ENCODE measurements at regions not wholly inside any gene's neighbourhood (a gene's known extent, or its start where the extent isn't known, plus 50 kb on each side); places are given as distances from the start of the nearest gene placed in this dataset.

DNA sequence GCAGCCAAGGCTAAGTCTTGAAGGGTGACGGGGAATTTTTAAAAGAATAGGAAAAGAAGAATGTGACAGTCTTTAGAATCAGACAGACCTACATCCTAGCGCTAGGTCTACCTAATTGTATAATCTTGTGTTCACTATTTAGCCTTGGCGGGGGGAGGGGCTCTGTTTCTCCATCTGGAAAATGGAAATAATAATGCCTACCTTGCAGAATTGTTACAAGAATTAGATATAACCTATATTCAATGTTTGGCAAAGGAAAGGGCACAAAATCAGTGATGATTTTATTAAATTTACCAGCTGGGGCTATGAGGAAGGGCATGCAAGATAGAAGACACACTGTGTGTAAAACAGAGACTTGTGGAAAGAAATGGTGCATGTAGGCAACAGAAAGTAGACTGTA, 154.8 kb downstream of the ZBTB18 start:
- TF ChIP-seq POLR2A (IDR thresholded peaks at IDR 0.05): no peak
- TF ChIP-seq CTCF (IDR thresholded peaks at IDR 0.05): no peak
- 93 to 96% methylated on average over 3 of the region's 3 CpGs for WGBS, 2 donors
- intact Hi-C loops (cut with DNase I; ENCODE audit: low total_unique reads): no loop called here
- DNase-seq (ENCODE audit: low spot score in 2 of 2): no peak
- H3K4me3 ChIP-seq (ENCODE audit: low read depth, poor library complexity, severe bottlenecking): no peak overlapping the region

GRCh38 chr1:244207042-244207934, 156.2 kb downstream of the ZBTB18 start:
- WGBS, 2 donors: 78 to 80% methylated on average over 6 of the region's 6 CpGs
- TF ChIP-seq CTCF (IDR thresholded peaks at IDR 0.05): no peak
- no peak for TF ChIP-seq POLR2A (IDR thresholded peaks at IDR 0.05)
- no peak for DNase-seq (ENCODE audit: low spot score in 2 of 2)
- H3K4me3 ChIP-seq (ENCODE audit: low read depth, poor library complexity, severe bottlenecking): no peak overlapping the region
- intact Hi-C loops (cut with DNase I; ENCODE audit: low total_unique reads): no loop called here

DNA sequence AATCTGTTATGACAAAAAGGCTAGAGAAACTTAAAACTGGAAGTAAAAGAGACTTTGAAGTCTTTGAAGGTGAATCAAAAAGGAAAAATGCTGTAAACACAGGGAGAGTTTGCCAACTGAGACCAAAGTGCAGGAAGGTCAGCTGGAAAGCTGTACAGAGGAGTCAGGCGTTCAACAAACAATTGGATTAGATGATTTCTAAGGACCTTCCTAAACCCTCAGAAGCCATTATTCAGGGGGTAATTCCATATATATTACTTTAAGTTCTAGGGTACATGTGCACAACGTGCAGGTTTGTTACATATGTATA, 156.8 kb downstream of the ZBTB18 start:
- no peak for DNase-seq (ENCODE audit: low spot score in 2 of 2)
- no peak overlapping the region for H3K4me3 ChIP-seq (ENCODE audit: low read depth, poor library complexity, severe bottlenecking)
- intact Hi-C loops (cut with DNase I; ENCODE audit: low total_unique reads): no loop called here
- TF ChIP-seq POLR2A (IDR thresholded peaks at IDR 0.05): no peak
- TF ChIP-seq CTCF (IDR thresholded peaks at IDR 0.05): no peak
- 82 to 88% methylated on average over 2 of the region's 2 CpGs for WGBS, 2 donors

DNA sequence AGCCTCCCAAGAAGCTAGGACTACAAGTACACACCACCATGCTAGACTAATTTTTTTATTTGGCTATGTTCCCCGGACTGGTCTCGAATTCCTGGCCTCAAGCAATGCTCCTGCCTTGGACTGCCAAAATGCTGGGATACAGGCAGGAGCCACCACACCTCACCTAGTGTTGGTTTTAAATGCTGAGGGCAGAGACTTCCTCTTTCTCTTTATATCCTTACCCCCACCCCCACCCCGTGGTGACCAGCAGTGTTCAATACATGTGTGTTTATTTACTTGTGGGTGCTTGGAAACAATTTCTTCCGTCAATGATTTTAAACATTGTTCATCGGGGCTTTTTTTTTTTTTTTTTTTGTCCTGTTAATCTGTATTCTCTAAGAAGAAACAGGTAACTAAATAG, 158.9 kb downstream of the ZBTB18 start:
- no peak for DNase-seq (ENCODE audit: low spot score in 2 of 2)
- intact Hi-C loops (cut with DNase I; ENCODE audit: low total_unique reads): no loop called here
- no peak overlapping the region for H3K4me3 ChIP-seq (ENCODE audit: low read depth, poor library complexity, severe bottlenecking)
- 33 to 39% methylated on average over 5 of the region's 5 CpGs for WGBS, 2 donors
- TF ChIP-seq CTCF (IDR thresholded peaks at IDR 0.05) (no peak), POLR2A (IDR thresholded peaks at IDR 0.05) (no peak)

GRCh38 chr1:244210884-244211558, 159.9 kb downstream of the ZBTB18 start:
- no peak overlapping the region for H3K4me3 ChIP-seq (ENCODE audit: low read depth, poor library complexity, severe bottlenecking)
- DNase-seq (ENCODE audit: low spot score in 2 of 2): no peak
- TF ChIP-seq POLR2A (IDR thresholded peaks at IDR 0.05) (no peak), CTCF (IDR thresholded peaks at IDR 0.05) (no peak)
- WGBS, 2 donors: 91 to 92% methylated on average over 28 of the region's 28 CpGs
- intact Hi-C loops (cut with DNase I; ENCODE audit: low total_unique reads): no loop called here

Measured in lower leg skin (tissue), 4 donors.